ENCODE measurements at regions not wholly inside any gene's neighbourhood (a gene's known extent, or its start where the extent isn't known, plus 50 kb on each side); places are given as distances from the start of the nearest gene placed in this dataset.

DNA sequence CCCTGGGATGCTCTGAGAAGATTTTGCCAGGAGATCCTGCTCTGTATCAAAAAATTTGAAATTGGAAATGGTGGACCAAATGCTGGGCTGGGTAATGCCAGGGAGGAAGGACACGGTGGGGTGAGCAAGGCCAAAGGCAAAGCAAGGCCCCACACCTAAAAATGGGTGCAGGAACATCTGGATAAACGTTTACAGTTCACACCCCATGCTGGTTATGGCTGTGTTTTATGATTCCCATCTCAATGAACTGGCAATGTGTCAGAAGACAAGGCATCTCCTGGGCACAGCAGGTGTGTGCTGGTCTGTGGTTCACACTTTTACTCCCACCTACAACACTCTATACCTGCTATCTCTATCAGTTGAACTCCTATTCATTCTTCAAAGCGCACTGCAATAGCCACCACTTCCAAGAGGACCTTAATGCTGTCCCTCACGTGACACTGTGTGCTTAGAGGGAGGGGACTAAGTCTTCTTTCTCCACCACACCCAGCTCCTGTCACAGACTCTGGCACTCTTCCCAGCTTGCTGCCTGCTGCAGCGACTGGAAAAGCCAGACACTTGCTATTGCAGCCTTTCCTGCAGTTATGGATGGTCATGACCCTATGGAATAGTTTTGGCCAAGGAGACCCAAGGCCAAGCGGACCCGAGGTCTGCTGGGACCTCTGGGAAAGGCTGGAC, 277.5 kb downstream of the CTTN start:
- peak; percentile 74 for DNase-seq
- Histone ChIP-seq H3K27me3 (no peaks in the 10 kb centered on the region), H3K4me1 (peaks cover 5% of the 10 kb centered on the region; the same call in 1 of the 2 replicates), H3K9me3 (no peaks in the 10 kb centered on the region), H3K4me3 (ENCODE audit: low read depth, low read length) (no peak overlapping the region), H3K36me3 (no peaks in the 10 kb centered on the region)
- TF ChIP-seq, protein P1, sequence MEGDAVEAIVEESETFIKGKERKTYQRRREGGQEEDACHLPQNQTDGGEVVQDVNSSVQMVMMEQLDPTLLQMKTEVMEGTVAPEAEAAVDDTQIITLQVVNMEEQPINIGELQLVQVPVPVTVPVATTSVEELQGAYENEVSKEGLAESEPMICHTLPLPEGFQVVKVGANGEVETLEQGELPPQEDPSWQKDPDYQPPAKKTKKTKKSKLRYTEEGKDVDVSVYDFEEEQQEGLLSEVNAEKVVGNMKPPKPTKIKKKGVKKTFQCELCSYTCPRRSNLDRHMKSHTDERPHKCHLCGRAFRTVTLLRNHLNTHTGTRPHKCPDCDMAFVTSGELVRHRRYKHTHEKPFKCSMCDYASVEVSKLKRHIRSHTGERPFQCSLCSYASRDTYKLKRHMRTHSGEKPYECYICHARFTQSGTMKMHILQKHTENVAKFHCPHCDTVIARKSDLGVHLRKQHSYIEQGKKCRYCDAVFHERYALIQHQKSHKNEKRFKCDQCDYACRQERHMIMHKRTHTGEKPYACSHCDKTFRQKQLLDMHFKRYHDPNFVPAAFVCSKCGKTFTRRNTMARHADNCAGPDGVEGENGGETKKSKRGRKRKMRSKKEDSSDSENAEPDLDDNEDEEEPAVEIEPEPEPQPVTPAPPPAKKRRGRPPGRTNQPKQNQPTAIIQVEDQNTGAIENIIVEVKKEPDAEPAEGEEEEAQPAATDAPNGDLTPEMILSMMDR (IDR thresholded peaks at IDR 0.05; ENCODE audit: low read depth, low read length): no peak

DNA sequence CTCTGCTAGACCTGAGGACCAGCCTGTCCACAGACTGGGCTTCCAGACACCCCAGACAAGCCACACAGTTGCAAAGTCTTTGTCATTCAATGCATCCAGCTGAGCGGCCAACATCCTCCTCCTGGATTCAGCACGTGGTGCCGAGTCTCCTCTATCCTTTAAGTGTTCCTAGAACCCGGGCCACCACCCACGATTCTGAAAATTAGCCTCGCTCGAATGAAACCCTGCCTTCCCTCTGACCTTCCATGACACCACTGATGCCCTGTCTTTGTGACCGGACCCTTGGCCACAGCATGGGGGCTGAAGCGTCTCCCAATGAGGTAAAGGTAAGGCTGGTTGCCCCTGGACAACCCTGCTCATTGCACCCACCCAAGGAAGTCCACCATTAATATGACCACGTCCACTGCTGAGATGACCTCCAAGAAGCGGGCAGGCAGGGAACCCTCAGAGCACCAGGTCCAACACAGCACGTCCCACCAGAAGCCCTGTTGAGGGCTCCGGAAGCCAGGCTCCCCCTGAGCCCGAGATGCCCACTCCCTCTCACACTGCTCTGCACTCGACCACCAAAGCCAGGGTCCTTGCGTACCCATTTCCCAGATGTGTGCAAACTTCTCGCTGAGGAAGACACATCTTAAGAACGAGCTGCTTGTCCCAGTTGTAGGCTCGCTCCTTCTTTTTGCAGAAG, 279.0 kb downstream of the CTTN start:
- DNase-seq: no peak
- TF ChIP-seq, protein P1 (IDR thresholded peaks at IDR 0.05; ENCODE audit: low read depth, low read length): no peak
- H3K36me3 ChIP-seq: no peaks in the 10 kb centered on the region
- no peaks in the 10 kb centered on the region for H3K27me3 ChIP-seq
- H3K4me3 ChIP-seq (ENCODE audit: low read depth, low read length): no peak overlapping the region
- no peaks in the 10 kb centered on the region for H3K4me1 ChIP-seq
- no peaks in the 10 kb centered on the region for H3K9me3 ChIP-seq

DNA sequence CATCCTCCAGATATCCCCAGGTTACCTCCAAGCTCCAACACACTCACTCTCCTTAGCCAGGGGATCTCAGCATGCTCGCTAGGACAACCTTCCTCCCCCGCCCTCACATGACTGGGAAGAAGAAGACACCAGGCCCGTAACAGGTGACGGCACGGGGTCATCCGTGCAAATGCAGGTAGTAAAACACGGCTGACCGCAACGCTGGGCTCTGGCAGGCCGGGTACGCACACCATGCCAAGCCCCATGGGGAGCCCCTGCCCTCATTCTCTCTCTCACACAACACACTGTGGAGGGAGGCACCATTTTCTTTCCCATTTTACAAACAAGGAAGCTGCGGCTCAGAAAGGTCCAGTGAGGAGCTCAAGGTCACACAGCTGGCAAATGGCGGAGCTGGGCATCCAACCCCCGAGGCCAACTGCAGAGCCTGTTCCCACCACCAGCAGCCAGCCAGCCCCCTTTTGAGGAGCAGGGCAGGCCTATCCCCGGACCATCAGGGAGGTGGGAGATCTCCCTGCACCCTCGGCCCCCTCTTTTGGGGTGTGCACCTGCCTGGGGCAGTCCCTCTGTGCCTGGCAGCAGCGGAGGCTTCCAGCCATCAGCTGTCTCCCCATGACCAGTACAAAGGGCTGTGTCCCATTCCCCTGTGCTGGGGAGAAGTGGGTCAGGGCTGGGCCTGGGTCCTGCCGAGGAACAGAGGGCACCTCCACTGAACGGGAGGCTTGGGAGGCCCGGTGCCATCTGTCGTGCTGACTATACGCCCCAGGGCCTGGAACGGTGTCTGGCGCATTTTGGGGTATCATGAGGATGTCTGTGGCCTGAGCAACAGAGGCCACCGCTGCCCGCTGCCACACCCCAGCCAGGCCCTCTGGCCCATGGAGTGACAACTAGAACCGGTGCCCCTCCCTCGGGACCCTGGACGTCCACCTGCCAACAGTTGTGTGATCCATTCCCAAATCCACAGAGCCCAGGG, 280.9 kb downstream of the CTTN start:
- Histone ChIP-seq H3K4me1 (no peaks in the 10 kb centered on the region), H3K9me3 (no peaks in the 10 kb centered on the region), H3K27me3 (no peaks in the 10 kb centered on the region), H3K4me3 (ENCODE audit: low read depth, low read length) (no peak overlapping the region), H3K36me3 (no peaks in the 10 kb centered on the region)
- DNase-seq: no peak
- TF ChIP-seq, protein P1 (IDR thresholded peaks at IDR 0.05; ENCODE audit: low read depth, low read length): no peak

DNA sequence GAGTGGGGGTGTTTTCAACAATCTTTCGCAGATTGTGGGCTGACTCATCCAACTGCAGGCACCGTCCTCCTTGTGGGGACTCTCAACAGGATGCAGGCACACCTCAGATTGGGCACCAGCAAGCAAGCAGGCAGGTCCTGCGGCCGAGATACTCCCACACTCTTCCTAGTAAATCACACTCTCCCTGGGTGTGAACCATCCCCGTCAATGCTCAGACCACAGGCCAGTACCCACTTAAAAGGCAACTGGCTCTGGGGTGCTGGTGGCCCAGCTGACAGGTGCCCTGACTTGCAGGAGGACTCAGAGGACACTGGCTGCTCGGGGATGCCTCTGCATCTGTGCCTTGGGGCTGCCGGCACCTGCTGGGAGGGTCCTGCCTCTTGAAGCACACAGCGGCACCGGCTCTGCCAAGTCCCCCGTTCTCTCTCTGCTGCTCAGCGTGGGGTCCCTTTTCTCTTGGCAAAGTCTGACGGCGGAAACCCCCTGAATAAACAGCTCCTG, 282.5 kb downstream of the CTTN start:
- Histone ChIP-seq H3K27me3 (no peaks in the 10 kb centered on the region), H3K4me3 (ENCODE audit: low read depth, low read length) (no peak overlapping the region), H3K36me3 (no peaks in the 10 kb centered on the region), H3K9me3 (no peaks in the 10 kb centered on the region), H3K4me1 (no peaks in the 10 kb centered on the region)
- no peak for DNase-seq
- TF ChIP-seq, protein P1 (IDR thresholded peaks at IDR 0.05; ENCODE audit: low read depth, low read length): no peak

DNA sequence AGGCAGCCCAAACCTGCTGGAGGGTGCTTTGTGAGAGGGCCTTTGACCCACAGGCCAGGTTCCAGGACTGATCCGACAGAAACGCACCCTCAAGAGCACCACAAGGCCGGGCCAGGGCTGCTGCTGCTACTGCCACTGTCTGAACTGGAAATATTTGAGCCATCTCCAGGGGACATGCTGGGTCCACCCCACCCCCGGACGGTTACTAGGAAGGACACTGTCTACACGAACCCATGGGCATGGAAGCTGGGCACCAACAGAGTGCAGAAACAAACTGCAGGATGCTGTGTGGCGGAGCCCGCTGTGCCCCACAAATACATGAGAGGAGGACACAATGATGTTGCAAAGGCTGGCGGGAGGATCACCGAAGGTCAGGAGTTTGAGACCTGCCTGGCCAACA, 283.7 kb downstream of the CTTN start:
- DNase-seq: no peak
- no peaks in the 10 kb centered on the region for H3K27me3 ChIP-seq
- no peaks in the 10 kb centered on the region for H3K9me3 ChIP-seq

More for the DNA sequence above, 283.7 kb downstream of the CTTN start:
- Histone ChIP-seq H3K4me3 (ENCODE audit: low read depth, low read length) (no peak overlapping the region), H3K36me3 (no peaks in the 10 kb centered on the region), H3K4me1 (no peaks in the 10 kb centered on the region)
- TF ChIP-seq, protein P1 (IDR thresholded peaks at IDR 0.05; ENCODE audit: low read depth, low read length): no peak

All from BE2C (cell line).